GM19438 (cell line): ENCODE measurements at regions not wholly inside any gene's neighbourhood (a gene's known extent, or its start where the extent isn't known, plus 50 kb on each side); places are given as distances from the start of the nearest gene placed in this dataset.
"Not testable (repeated sequence)": the region's sequence is repeated elsewhere in the genome, so short reads cannot be mapped to it uniquely, and the experiment has no call there.

Source experiments
- ATAC-seq: cut with Tn5 transposase; IDR thresholded peaks from one replicate; pipeline ENCODE4 v1.9.1; 2021; ENCODE audit warnings: low read depth; ENCODE audit not compliant: unreplicated experiment

DNA sequence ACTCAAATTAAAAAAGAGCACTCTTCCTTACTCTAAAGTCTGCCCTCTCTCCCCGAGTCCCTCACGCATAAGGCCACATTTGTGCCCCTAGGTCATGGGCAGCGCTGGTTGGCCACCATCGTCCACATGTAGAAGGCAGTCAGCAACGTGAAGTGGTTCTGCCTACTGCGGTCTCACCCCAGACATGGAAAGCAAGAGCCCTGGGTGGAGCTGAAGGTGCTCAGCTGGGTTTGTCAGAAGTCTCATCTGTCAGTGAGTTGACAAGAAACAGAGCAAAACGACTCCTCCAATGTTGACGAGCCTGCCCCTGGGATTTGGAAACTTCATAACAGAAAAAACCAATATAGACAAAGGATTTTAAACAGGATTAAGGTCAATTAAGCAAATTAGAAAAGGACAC, 192.3 kb upstream of the PRSS58 start:
- no peak for ATAC-seq

DNA sequence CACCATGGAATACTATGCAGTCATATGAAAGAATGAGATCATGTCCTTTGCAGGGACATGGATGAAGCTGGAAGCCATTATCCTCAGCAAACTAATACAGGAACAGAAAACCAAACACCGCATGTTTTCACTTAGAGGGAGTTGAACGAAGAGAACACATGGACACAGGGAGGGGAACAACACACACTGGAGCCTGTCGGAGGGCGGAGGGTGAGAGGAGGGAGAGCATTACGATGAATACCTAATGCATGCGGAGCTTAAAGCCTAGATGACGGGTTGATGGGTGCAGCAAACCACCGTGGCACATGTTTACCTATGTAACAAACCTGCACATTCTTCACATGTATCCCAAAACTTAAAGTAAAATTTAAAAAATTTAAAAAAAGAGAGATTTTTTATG, 191.0 kb upstream of the PRSS58 start:
- ATAC-seq, result not testable (repeated sequence)

DNA sequence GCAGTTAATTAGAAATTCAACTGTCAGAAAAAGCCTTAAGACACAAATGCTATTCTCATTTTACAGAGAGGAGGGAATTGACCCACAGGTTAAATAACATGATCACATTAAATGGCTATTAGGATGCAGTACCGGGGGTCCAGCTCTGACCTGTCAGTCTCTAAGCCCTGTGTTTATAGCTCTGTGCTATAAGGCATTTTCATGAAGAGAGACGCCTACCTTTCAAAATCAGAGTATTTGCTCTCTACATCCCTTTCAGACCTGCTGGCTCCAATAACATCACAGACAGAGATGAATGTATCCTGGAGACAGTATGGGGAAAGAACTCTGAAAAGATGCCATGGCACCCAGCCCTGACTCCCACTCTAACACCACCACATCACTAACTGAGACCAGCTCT, 189.9 kb upstream of the PRSS58 start:
- ATAC-seq, result no peak

DNA sequence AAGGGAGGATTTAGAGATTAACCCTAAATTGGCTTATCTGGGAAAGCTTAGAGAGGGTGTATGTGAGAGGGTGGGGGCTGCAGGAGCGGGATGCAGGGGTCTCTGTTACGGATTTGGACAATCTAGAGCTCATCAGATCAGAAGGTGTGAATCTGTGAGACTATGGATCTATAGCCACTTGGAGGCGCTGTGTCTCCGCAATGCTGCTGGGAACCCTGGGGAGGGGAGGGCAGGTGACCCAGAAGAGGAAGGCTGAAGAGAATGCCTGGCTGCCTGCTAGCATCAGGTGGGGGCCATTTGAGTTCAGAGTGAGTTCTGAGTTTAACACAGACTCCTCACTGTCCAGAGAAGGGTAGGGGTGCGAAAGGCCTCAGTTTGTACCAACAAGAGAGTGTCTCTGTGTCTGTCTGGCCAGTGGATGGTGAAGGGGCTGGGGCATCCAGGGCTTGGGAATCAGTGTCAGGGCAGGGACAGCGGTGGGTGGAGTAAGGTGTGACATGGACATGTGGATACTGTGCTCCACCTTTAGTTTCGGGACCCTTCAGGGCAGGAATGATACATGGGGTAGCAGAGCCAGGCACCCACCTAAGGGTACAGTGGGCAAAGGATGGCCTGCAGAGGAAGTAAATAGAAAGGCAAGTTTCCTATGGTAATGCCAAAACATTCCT, 187.3 kb upstream of the PRSS58 start:
- ATAC-seq, result no peak

DNA sequence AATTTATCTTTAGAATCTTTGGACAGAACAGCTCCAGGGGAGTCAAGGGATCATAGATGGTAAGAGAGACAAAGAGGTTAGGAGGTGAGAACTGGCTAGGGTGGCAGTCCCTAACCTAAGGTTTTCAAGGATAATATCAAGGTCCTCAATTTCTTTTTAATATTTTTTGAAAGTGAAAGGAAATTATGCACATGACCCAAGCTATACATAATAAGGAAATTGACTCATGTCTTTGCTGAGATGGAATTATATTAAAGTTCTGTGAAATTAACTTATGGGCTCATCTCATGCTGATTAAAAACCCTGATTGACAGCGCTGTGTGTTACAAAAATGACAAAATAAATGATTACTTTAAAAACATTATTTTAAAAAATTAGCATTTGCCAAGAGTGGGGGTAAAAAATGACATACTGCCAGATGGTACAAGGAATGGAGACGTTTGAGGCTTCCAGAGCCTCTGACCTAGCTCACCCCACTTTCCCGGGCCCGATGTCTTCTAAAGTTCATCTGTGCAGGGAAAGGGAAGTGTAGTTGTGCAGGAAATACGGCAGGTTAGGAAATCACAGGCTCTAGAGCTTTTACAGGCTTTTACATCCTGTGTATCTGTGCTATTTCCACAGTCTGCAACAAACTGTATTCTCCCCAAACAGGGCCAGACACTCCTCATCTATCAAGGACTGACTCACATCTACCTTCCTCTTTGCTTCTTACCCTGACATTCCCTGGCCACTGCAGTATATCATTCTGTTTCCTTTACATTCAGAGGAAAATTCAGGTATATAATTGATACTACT, 185.6 kb upstream of the PRSS58 start:
- ATAC-seq, result no peak

DNA sequence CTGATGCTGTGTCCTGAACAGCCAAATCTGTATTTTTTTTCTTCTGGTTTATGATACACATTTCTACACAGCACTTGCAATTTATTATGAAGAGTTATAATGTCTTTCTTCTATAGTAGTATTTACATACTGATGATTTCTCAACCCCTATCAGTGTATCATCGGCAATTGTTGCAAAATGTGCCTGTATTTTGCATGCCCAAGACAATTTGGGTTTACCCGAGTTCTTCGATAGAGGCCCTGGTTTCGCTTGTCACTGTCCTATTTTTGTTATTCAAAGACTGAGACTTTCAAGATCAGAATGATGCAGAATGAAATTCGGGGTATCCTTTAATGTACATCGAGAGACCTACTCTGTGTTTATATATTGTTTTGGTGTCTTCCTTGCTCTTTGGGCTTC, 184.5 kb upstream of the PRSS58 start:
- no peak for ATAC-seq

DNA sequence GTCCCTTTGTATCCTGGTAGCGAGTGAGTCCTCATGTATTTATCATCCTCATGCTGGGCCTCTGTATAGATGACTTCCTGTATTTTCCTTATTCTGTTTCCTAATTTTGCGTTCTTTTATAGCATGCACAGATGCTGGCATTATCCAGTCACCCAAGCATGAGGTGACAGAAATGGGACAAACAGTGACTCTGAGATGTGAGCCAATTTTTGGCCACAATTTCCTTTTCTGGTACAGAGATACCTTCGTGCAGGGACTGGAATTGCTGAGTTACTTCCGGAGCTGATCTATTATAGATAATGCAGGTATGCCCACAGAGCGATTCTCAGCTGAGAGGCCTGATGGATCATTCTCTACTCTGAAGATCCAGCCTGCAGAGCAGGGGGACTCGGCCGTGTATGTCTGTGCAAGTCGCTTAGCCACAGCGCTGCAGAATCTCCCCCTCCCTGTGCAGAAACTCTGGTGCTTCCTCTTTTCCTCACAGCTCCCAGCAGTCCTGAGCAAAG, 183.1 kb upstream of the PRSS58 start:
- ATAC-seq, result peak; percentile 54

DNA sequence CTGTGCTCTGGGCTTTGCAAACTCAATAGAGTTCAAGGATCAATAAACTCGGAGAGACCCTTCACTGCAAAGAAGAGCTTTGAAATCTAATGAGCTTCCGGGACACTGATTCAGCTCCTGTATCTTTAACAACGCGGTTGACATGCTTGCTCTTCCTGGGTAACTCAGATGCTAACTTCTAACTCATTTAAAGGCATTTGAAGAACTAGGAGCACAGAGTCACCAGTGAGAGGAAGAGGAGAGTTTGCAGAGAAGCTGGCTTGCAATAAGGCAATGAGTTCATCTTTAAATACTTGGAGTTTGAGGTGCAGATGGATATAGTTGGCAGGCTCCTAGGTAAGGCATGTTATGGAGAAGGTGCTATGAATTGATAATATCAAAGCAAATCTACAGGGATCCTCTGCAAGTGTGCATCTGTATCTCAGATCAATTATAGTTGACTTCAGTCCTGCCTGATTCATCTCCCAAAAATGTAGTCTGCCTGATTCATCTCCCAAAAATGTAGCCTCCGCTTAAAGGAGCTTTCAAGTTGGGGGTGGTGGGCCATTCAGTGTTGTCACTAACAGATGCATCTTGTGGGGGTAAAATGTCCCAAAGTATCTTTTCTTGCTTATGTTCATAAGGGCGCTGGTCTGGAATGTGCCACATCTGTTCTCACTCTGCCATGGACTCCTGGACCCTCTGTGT, 182.5 kb upstream of the PRSS58 start:
- no peak for ATAC-seq

DNA sequence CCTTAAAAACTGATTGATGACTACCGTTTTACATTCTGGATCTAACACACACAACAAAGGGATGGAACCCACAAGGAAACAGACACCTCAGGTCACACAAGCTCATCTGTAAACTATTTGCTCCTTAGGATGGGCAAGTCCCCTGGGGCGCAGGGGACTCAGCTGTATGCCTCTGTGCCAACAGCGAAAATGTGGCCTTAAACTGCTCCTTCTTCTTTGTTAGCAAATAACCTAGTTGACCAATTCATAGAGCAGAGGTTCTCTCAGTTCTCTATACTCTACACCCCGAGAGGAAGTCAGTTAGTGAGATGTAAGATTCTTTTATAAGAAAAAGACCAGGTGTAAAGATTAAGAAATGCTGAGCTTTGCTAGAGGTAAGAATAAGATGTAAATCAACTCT, 181.9 kb upstream of the PRSS58 start:
- ATAC-seq, result peak; percentile 50

DNA sequence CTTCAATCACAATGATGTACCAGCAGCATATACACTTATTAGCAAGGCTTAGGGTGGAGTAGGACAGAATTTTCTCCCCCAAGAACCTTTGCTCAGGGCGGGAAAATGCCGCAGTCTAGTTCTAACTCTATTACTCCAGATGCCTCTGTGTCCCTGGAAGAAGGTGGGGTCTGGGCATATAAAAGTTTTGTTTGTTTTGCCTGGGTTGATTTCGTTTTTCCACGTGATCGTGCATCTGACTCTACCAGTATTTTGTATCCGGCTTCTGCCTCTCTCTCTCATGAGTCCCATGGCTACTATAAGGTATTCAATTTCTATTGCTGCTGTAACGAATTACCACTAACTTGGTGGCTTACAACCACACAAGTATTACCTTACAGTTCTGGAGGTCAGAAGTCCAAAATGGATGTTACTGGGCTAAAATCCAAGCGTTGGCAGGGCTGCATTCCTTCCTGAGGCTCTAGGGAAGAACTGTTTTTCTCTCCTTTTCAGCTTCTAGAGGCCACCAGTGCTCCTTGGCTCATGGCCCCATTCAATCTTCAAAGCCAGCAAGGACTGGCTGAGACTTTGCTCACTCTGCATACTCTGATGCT, 181.2 kb upstream of the PRSS58 start:
- no peak for ATAC-seq

DNA sequence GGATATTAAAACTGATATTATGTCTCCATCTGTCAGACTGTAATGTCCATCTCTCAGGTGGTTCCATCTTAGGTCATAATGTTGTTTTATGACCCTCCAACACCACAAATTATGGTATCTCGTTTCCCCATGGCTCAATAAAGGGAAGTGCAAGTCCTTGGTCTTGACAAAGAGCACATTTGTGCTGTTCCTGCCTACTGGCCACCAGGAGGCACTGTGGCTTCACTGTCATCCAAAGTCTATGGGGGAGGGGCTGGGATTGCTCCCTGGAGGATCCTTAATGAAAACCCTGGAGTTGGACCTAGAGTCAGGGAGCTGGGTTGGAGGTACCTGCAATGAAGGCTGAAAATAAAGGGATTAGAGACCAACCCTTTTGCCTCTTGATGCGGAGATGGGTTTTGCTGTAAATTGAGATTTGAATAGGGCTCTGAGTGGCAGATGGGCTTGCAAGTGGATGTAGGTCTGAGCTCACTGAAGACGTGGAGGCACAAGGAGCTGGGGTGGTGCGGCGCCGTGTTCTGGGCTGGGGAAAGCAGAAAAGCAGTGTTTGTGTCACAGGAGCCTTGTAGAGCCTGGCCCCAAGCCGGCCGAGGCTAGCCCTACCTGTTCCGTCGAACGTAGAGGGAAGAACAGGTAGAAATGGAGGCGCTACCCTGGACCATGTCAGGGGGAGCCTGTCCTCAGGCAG, 180.5 kb upstream of the PRSS58 start:
- no peak for ATAC-seq

DNA sequence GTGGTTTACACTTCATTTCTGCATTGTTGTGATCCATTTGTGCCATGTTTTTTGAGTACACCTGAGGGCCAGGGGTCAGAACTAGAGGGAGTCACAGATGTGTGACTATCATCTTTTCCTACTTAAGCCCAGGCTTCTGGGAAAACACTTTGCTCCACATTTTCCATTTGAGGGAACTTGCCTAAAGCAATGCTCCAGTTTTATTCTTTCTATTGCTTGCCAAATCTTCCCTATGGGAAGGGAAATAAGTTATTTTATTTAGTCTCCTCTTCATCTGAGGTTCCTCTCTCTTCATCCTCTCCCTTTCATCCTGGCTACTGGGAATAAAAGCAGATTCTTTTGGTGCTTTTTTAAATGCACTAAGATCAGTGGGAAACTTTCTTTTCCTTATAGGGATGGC, 179.9 kb upstream of the PRSS58 start:
- ATAC-seq, result no peak

DNA sequence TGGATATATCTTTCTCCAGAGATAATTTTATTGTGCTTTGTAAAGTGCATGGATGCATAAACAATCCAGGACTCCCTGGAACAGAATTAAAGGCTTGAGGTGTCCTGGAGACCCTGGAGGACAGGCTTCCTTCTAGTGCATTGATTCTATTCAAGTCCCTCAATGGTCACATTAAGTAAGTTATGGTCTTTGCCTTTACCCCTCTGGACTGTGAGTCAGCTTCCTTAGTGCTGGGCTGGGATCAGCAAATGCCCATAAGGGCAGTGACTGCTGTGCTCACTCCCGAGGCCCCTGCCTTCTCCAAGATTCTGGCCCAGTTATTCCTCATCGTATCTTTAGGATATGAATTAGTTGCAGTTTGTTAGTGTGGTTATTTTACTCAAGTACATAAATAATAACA, 178.7 kb upstream of the PRSS58 start:
- no peak for ATAC-seq

DNA sequence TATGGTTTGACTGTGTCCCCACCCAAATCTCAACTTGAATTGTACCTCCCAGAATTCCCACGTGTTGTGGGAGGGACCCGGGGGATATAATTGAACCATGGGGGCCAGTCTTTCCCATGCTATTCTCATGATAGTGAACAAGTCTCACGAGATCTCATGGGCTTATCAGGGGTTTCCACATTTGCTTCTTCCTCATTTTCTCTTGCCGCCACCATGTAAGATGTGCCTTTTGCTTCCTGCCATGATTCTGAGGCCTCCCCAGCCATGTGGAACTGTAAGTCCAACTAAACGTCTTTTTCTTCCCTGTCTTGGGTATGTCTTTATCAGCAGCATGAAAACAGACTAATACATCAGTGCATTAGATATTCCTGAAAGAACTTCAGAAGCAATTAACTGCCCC, 177.7 kb upstream of the PRSS58 start:
- not testable (repeated sequence) for ATAC-seq

DNA sequence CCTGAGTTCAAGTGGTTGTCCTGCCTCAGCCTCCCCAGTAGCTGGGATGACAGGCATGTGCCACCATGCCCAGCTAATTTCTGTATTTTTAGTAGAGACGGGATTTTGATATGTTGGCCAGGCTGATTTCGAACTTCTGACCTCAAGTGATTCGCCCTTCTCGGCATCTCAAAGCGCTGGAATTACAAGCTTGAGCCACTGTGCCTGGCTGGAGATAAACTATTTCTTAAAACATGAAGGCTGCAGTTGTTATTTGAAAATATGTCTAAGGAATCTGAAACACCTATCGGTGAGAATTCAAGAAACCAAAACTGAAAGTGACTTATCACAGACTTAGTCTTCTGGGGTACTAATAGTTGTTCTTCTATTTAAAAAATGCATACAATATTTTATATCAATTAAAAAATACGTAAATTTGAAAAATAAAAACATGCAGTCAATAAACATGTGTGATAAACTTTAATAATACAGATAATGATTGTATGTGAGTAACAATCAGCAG, 176.9 kb upstream of the PRSS58 start:
- ATAC-seq, result no peak

DNA sequence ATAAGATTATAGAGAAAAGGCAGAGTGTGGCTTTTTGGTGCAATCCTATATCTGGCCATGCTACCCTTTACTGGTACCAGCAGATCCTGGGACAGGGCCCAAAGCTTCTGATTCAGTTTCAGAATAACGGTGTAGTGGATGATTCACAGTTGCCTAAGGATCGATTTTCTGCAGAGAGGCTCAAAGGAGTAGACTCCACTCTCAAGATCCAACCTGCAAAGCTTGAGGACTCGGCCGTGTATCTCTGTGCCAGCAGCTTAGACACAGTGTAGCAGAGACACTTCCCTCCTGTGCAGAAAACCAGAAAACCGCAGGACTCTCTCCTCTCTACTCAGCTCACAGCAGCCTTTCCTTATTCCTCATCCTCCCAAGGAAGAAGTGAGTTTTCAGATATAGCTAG, 176.3 kb upstream of the PRSS58 start:
- not testable (repeated sequence) for ATAC-seq

DNA sequence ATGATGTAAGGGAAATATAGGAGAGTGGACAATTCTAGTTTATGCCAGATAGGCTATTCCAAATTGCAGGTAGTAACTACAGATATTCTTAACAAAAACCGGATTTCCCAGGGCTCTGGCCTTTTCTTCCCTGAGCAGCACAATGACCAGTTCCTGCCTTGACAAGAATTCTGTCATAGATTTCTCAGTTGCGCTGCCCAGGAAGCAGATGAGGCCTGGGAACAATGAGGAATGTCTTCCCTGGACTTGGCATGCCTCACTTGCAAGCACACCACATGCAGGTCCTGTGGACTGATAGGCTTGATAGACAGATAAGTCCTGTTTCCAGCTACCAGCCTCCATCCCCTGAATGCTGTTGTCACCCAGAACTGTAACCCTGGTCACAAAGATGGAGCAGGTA, 174.5 kb upstream of the PRSS58 start:
- no peak for ATAC-seq

DNA sequence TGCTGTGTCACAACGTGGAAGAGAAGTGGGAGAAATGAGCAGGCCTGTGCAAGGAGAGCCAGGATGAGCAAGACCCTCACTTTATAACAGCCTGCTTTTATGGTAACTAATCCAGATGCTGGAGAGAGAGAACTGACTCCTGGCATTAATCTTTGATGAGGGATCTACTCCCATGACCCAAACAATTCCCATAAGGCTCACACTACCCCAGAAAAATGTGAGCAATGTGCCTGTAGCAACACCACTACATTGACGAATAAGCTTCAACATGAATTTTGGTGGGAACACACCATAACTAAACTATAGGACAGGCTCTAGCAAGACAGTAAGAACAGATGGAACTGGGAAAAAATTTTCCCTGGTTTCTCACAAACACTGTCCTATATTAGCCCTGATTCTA, 173.6 kb upstream of the PRSS58 start:
- ATAC-seq, result no peak

DNA sequence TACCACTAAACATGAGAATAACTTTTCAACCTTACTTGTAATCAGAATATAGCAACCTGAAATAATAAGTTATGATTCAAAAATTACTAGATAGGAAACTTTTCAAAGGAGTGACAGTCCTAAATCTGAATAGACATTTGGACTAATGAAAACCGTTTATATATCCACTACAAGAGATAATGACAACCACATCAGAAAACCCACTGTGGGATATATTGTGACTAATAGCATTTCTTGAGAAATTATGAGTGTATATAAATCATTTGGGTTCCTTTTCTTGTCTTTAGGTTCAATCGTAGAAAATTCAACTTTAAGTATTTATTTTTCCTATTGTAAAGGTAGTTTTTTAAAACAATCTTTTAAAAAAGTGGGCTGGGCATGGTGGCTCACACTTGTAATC, 170.2 kb upstream of the PRSS58 start:
- ATAC-seq, result no peak

DNA sequence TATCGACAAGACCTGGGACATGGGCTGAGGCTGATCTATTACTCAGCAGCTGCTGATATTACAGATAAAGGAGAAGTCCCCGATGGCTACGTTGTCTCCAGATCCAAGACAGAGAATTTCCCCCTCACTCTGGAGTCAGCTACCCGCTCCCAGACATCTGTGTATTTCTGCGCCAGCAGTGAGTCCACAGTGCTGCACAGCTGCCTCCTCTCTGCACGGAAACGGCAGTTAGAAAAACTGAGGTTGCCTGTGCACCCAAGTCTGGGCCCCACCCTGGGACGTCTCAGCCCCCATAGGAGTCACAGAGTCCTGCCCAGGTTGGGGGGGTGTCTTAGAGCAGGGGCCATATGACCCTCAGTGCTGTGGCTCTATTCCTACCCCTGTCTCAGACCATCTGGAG, 167.4 kb upstream of the PRSS58 start:
- no peak for ATAC-seq
